PC-9 (cell line): ENCODE measurements at regions not wholly inside any gene's neighbourhood (a gene's known extent, or its start where the extent isn't known, plus 50 kb on each side); places are given as distances from the start of the nearest gene placed in this dataset.

ENCODE experiments used
- EZH2 ChIP-seq: fragments of 200-600 bp; sonication (generic); IDR thresholded peaks from 2 replicates; pipeline ENCODE4 v1.8.0; 2017; ENCODE audit warnings: antibody characterized with exemption, low read depth
- TF ChIP-seq, protein P1 (sequence below): fragments of 200-600 bp; sonication (generic); conservative IDR thresholded peaks from 2 replicates; pipeline ENCODE4 v1.6.1; 2017; ENCODE audit warnings: mixed run types, antibody characterized with exemption, mild to moderate bottlenecking, moderate library complexity

DNA sequence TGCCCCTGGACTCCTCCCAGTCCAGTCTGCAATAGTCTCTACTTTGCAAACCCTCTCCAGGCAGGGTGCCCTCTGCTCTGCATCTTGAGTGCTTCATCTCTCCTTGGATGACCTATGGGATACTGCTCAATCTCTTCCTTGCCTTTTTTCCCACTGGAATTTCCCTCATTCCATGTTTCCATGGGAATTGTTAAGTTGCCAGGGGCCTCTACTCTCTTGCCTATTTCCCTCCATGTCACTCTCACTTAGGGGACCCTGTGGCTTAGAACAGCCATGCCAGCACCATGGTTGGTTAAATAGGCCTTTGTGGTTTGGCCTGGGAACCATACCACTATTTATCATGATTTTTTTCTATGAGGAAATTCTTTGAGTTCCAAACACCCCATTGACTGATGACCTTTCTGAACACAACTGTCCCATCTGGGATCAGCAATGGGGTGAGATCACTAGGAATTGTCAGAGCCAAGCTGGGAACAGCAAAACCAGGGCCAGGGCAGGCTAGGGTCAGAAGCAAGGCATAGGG, 91.4 kb upstream of the RBMS1 start:
- TF ChIP-seq, protein P1, sequence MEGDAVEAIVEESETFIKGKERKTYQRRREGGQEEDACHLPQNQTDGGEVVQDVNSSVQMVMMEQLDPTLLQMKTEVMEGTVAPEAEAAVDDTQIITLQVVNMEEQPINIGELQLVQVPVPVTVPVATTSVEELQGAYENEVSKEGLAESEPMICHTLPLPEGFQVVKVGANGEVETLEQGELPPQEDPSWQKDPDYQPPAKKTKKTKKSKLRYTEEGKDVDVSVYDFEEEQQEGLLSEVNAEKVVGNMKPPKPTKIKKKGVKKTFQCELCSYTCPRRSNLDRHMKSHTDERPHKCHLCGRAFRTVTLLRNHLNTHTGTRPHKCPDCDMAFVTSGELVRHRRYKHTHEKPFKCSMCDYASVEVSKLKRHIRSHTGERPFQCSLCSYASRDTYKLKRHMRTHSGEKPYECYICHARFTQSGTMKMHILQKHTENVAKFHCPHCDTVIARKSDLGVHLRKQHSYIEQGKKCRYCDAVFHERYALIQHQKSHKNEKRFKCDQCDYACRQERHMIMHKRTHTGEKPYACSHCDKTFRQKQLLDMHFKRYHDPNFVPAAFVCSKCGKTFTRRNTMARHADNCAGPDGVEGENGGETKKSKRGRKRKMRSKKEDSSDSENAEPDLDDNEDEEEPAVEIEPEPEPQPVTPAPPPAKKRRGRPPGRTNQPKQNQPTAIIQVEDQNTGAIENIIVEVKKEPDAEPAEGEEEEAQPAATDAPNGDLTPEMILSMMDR: no peak
- no peak for TF ChIP-seq EZH2
